ENCODE measurements at regions not wholly inside any gene's neighbourhood (a gene's known extent, or its start where the extent isn't known, plus 50 kb on each side); places are given as distances from the start of the nearest gene placed in this dataset.
"Not testable (repeated sequence)": the region's sequence is repeated elsewhere in the genome, so short reads cannot be mapped to it uniquely, and the experiment has no call there.

GRCh38 chr1:143424491-143425032 lies 547.2 kb downstream of the FAM72C start:
- not testable (repeated sequence) for H3K36me3 Mint-ChIP-seq, H3K27me3 Mint-ChIP-seq, H3K27ac Mint-ChIP-seq, ATAC-seq, H3K4me1 Mint-ChIP-seq, H3K9me3 Mint-ChIP-seq
- H3K4me3 Mint-ChIP-seq: peak overlapping the region; percentile 29

GRCh38 chr1:143423832-143424231 lies 548.0 kb downstream of the FAM72C start:
- H3K27me3 Mint-ChIP-seq, ATAC-seq, H3K27ac Mint-ChIP-seq, H3K36me3 Mint-ChIP-seq, H3K9me3 Mint-ChIP-seq, H3K4me3 Mint-ChIP-seq, H3K4me1 Mint-ChIP-seq: not testable (repeated sequence)

- H3K4me3 Mint-ChIP-seq, H3K27me3 Mint-ChIP-seq, H3K27ac Mint-ChIP-seq, ATAC-seq, H3K9me3 Mint-ChIP-seq, H3K4me1 Mint-ChIP-seq, H3K36me3 Mint-ChIP-seq: not testable (repeated sequence)
Measured at GRCh38 chr1:143421290-143421689, 550.5 kb downstream of the FAM72C start.

All from stimulated activated memory B cell treated with anti-CD40 and anti-IgM and Interleukin-4, amounts not matched to agents 10 μg/mL and 1 μg/mL and 100 μg/mL, for 72 hours (primary cell).